Upper lobe of right lung (tissue), 1 donor: ENCODE measurements at regions not wholly inside any gene's neighbourhood (a gene's known extent, or its start where the extent isn't known, plus 50 kb on each side); places are given as distances from the start of the nearest gene placed in this dataset.

Experiments used
- ATAC-seq: fragments of 200-7000 bp; cut with Tn5 transposase; one replicate; pipeline ENCODE4 v1.9.1; 2020; ENCODE audit warnings: mild to moderate bottlenecking, moderate library complexity
- DNase-seq: peaks from one replicate; pipeline ENCODE4 v3.0.0-alpha.2; 2020
- H3K27ac ChIP-seq: fragments of 200-600 bp; one replicate; pipeline ENCODE4 v1.8.0; 2022
- H3K27me3 ChIP-seq: fragments of 200-600 bp; one replicate; pipeline ENCODE4 v1.8.0; 2022; ENCODE audit warnings: mild to moderate bottlenecking
- H3K36me3 ChIP-seq: fragments of 200-600 bp; one replicate; pipeline ENCODE4 v1.8.0; 2022
- H3K4me1 ChIP-seq: fragments of 200-600 bp; one replicate; pipeline ENCODE4 v1.8.0; 2022
- H3K4me3 ChIP-seq: fragments of 200-600 bp; one replicate; pipeline ENCODE4 v1.8.0; 2022; ENCODE audit warnings: mild to moderate bottlenecking
- H3K9me3 ChIP-seq: fragments of 200-600 bp; one replicate; pipeline ENCODE4 v1.8.0; 2022
- intact Hi-C: fragments of 100-400 bp; cut with DNase I; formaldehyde crosslinking; loops from one replicate; pipeline ENCODE4 v1.11.0; 2022
- TF ChIP-seq, protein P1 (sequence below): fragments of 200-600 bp; IDR thresholded peaks from one replicate; pipeline ENCODE4 v1.8.0; 2022; ENCODE audit warnings: antibody characterized with exemption
- donor health status: DM: no; HTN: yes; CAD: no; lungs with severe emphysema.

GRCh38 chr16:76984196-76984595 is 206.8 kb upstream of the MON1B start:
- Histone ChIP-seq H3K9me3 (no peaks in the 10 kb centered on the region), H3K4me3 (no peak overlapping the region), H3K4me1 (no peaks in the 10 kb centered on the region), H3K27me3 (no peaks in the 10 kb centered on the region), H3K36me3 (no peaks in the 10 kb centered on the region), H3K27ac (no peak overlapping the region)
- ATAC-seq = no peak
- no peak for DNase-seq
- TF ChIP-seq, protein P1, sequence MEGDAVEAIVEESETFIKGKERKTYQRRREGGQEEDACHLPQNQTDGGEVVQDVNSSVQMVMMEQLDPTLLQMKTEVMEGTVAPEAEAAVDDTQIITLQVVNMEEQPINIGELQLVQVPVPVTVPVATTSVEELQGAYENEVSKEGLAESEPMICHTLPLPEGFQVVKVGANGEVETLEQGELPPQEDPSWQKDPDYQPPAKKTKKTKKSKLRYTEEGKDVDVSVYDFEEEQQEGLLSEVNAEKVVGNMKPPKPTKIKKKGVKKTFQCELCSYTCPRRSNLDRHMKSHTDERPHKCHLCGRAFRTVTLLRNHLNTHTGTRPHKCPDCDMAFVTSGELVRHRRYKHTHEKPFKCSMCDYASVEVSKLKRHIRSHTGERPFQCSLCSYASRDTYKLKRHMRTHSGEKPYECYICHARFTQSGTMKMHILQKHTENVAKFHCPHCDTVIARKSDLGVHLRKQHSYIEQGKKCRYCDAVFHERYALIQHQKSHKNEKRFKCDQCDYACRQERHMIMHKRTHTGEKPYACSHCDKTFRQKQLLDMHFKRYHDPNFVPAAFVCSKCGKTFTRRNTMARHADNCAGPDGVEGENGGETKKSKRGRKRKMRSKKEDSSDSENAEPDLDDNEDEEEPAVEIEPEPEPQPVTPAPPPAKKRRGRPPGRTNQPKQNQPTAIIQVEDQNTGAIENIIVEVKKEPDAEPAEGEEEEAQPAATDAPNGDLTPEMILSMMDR = no peak
- intact Hi-C loops = no loop called here

DNA sequence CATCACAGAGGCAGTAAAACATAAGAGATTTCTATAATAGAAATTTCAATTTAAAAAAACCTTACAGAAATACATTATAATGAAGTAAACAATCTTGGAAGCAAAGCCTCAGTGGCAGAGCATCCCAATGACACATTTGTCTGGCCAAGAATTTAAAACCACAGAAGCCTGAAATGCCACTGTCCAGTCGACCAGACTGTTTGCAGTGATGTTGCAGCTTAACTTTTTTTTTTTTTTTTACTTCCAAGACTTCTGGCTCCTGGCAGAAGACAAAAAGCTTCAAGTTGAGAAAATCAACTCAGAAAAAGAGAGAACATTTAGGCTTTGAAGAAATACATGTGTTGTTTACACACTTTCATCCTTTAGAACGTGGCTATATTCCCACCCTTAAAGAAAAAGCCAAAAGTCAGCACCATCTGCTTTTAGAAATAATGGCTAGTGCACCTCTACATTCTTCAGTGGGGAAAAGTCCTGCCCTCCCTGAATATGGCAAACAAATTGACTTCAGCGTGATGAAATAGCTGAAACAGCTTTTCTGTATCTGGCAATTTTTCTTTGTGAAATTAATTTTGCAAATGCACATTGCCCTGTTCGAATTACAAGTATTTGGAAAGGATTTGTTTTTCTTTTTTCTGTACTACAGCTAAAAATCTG is 205.5 kb upstream of the MON1B start:
- TF ChIP-seq, protein P1 = no peak
- Histone ChIP-seq H3K36me3 (no peaks in the 10 kb centered on the region), H3K27ac (no peak overlapping the region), H3K4me3 (no peak overlapping the region), H3K9me3 (no peaks in the 10 kb centered on the region), H3K27me3 (no peaks in the 10 kb centered on the region), H3K4me1 (no peaks in the 10 kb centered on the region)
- DNase-seq (no peak), ATAC-seq (no peak)
- intact Hi-C loops = no loop called here

GRCh38 chr16:76988526-76988925 is 202.5 kb upstream of the MON1B start:
- no peak overlapping the region for H3K4me3 ChIP-seq
- H3K36me3 ChIP-seq = no peaks in the 10 kb centered on the region
- H3K27me3 ChIP-seq = no peaks in the 10 kb centered on the region
- DNase-seq = no peak
- TF ChIP-seq, protein P1 = no peak
- H3K27ac ChIP-seq = no peak overlapping the region
- no peak for ATAC-seq
- no peaks in the 10 kb centered on the region for H3K9me3 ChIP-seq
- no peaks in the 10 kb centered on the region for H3K4me1 ChIP-seq
- intact Hi-C loops = no loop called here

DNA sequence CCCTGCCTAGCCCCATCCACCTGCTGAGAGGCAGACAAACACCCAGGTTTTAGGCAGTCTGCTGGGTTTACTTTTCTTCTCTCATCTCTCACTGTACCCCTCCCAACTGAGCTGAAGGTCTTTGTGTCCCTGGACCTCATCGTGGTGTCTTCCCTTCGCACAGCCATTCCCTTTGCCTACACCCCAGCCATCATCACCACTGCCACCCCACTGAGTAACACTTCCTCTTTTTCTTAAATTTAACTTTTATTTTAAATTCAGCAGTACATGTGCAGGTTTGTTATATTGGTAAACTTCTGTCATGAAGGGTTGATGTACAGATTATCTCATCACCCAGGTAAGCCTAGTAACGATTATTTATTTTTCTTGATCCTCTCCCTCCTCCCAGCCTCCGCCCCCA is 188.3 kb upstream of the MON1B start:
- intact Hi-C loops = no loop called here

DNA sequence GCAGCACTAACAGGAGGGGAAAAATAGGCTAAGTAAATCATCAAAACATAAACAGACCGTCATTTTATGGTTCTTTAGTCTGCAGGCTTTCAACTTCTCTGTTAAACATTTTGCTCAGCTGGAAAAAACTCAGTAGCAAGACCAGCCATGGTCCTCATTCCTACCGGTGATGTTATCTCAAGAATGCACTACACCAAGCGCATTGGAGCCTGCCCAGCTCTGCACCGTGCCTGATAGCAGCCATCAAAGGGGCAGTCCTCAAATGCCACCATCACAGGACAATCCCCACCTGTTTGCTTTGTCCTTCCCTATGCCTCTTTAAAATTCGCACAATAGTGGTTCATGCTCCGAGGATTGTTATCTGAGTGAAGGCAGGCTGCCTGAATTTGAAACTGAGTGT is 181.5 kb upstream of the MON1B start:
- Histone ChIP-seq H3K27ac (no peak overlapping the region), H3K36me3 (no peaks in the 10 kb centered on the region), H3K4me1 (no peaks in the 10 kb centered on the region), H3K4me3 (no peak overlapping the region), H3K9me3 (no peaks in the 10 kb centered on the region), H3K27me3 (no peaks in the 10 kb centered on the region)
- TF ChIP-seq, protein P1 = no peak
- ATAC-seq = peak; percentile 53
- DNase-seq = no peak
- intact Hi-C loops = no loop called here

More for the DNA sequence above, 188.3 kb upstream of the MON1B start:
- no peaks in the 10 kb centered on the region for H3K36me3 ChIP-seq
- H3K4me1 ChIP-seq = no peaks in the 10 kb centered on the region
- no peaks in the 10 kb centered on the region for H3K9me3 ChIP-seq
- DNase-seq (no peak), ATAC-seq (no peak)
- no peak overlapping the region for H3K4me3 ChIP-seq
- no peaks in the 10 kb centered on the region for H3K27me3 ChIP-seq
- TF ChIP-seq, protein P1 = no peak
- H3K27ac ChIP-seq = no peak overlapping the region

GRCh38 chr16:77014441-77014840 is 176.5 kb upstream of the MON1B start:
- ATAC-seq (no peak), DNase-seq (no peak)
- no peaks in the 10 kb centered on the region for H3K4me1 ChIP-seq
- no peak overlapping the region for H3K27ac ChIP-seq
- no peaks in the 10 kb centered on the region for H3K9me3 ChIP-seq
- intact Hi-C loops = no loop called here
- TF ChIP-seq, protein P1 = no peak
- H3K4me3 ChIP-seq = no peak overlapping the region
- H3K36me3 ChIP-seq = no peaks in the 10 kb centered on the region
- no peaks in the 10 kb centered on the region for H3K27me3 ChIP-seq
